GM11168 (cell line): ENCODE measurements at regions not wholly inside any gene's neighbourhood (a gene's known extent, or its start where the extent isn't known, plus 50 kb on each side); places are given as distances from the start of the nearest gene placed in this dataset.
"Not testable (repeated sequence)": the region's sequence is repeated elsewhere in the genome, so short reads cannot be mapped to it uniquely, and the experiment has no call there.

ENCODE experiments used
- in situ Hi-C: fragments of 300-500 bp; cut with MboI; formaldehyde crosslinking; loops from one replicate; pipeline ENCODE4 v1.12.0; 2022; ENCODE audit warnings: low sequenced_read_pairs; ENCODE audit not compliant: unreplicated experiment

DNA sequence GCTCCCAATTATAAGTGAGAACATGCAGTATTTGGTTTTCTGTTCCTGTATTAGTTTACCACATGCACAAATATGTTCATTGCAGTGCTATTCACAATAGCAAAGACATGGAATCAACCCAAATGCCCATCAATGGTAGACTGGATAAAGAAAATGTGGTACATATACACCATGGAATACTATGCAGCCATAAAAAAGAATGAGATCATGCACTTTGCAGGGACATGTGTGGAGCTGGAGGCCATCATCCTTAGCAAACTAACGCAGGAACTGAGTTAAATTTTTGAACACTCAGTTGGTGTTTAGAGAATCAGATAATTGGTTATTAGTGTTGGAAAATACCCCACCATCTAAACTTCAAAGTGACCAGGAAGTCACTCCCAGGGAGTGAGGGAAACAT, 111.2 kb upstream of the LYZL2 start:
- in situ Hi-C loops, result loop anchor here (25.0 kb wide), 1 partner anchor 1022 kb away; no protein-coding TSS in a partner anchor

DNA sequence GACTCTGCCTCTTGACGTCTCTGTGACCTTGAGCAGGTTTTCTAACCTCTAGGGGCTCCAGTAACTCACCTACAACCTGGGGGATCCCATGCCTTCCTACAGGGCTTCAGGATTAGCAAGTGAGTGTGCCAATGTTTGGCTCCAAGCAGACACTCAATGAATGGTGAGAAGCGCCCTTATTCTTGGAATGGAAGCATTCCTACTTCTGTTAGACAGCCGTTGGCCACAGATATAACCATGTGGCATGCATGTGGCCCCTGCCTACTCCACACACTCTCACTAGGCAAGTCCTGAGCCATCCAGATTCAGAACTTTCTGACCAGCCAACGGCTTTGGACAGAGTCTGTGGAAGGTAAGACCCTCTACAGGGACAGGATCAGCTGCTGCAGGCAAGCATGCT, 108.9 kb upstream of the LYZL2 start:
- in situ Hi-C loops, result loop anchor here (10.0 to 25.0 kb wide), 2 partner anchors 296 to 1024 kb away; partner anchors contain the start of gene ZNF438

- in situ Hi-C loops, result loop anchor here (10.0 to 25.0 kb wide), 2 partner anchors 297 to 1024 kb away; partner anchors contain the start of gene ZNF438
Measured at GRCh38 chr10:30737931-30738391, 108.4 kb upstream of the LYZL2 start.

DNA sequence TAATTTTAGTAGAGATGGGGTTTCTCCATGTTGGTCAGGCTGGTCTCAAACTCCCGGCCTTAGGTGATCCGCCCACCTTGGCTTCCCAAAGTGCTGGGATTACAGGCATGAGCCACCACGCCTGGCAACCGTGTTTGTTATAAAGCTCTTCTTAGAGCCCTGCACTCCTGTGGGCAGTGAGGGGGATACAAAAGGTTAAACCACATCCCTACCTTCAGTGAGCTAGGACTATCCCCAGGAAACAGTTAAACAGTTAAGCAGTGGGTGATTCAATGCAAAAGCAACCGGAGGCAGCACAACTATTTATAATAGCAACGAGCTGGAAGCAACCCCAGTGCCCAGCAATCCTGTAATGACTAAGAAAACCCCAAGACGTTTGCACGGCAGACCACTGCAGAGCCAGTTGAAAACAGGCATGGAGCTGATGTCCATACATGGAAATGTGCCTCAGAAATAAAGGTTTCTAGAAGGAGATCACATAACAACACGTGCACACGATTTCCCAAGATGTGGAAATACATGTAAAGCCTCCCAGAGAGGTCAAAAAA, 107.2 kb upstream of the LYZL2 start:
- in situ Hi-C loops, result loop anchor here (10.0 to 25.0 kb wide), 2 partner anchors 298 to 1026 kb away; partner anchors contain the start of gene ZNF438

GRCh38 chr10:30734901-30735300, 105.3 kb upstream of the LYZL2 start:
- in situ Hi-C loops, result loop anchor here (10.0 to 25.0 kb wide), 2 partner anchors 300 to 1027 kb away; partner anchors contain the start of gene ZNF438

DNA sequence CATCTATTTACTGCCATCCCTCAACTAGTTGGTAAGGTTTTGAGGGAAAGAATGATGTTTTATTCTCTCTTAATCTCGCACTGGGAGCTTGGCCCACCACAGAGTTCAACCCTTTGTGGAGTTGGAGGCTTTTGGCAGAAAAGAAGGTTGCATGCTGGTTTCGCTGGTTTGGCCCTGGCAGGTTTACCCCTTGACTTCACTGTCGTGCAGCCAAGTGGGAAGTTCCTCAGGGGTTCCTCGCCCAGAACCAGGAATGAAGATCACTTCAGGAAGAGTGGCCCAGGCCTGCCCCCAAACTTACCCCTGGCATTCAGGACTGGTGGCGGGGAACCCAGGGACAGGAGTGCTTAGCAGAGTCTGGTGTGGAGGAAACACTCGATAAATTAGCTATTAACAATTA, 103.1 kb upstream of the LYZL2 start:
- in situ Hi-C loops, result loop anchor here (10.0 to 25.0 kb wide), 2 partner anchors 302 to 1030 kb away; partner anchors contain the start of gene ZNF438

DNA sequence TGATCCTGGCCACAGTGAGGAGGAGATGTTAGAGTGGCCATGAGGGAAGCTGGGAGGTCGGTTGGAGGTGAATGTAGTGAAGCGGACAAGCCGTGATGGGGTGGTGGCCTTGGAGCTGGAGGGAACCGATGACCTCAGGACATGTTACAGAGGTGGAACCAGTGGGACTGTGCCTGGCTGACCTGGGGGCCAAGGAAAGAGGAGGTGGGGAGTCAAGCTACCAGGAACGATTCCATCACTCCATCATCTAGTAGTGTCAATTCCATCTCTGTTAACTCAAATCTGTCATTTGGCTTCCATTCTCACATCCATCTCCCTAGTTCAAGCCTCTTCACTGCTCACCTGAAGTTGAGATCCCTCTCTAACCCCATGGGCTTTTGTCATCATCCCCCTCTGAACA, 102.4 kb upstream of the LYZL2 start:
- in situ Hi-C loops, result loop anchor here (10.0 to 25.0 kb wide), 2 partner anchors 303 to 1030 kb away; partner anchors contain the start of gene ZNF438

GRCh38 chr10:30730306-30730705, 100.8 kb upstream of the LYZL2 start:
- in situ Hi-C loops, result loop anchor here (10.0 to 25.0 kb wide), 2 partner anchors 304 to 1032 kb away; partner anchors contain the start of gene ZNF438

DNA sequence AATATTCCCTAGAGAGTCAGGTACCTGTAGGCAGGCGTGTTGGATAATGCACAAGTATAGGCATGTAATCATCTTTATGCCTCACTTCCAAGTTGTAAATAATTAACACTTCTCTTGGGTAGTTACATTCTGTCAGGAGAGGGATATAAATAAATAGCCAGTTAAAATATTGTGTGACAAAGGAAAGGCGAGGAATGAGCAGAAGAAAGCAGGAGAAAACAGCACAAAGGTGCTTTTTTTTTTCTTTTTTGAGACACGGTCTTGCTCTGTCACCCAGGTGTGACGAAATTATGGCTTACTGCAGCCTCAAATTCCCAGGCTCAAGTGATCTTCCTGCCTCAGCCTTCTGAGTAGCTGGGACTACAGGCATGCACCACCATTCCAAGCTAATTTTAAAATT, 99.2 kb upstream of the LYZL2 start:
- in situ Hi-C loops, result loop anchor here (25.0 kb wide), 1 partner anchor 1034 kb away; no protein-coding TSS in a partner anchor

DNA sequence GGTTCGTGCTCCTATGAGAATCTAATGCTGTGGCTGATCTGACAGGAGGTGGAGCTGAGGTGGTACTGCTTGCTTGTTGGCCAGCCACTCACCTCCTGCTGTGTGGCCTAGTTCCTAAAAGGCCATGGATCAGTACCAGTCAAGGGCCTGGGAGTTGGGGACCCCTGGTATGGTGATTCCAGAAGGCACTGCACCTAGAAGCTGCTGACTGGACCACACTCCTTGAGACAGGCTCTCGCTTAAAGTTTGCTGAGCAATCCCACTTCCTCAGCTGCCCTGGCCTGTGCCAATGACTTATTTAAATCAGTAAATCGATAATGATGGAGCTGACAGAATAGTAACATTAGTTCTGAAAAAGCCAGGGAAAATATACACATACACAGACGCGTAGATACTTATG, 98.6 kb upstream of the LYZL2 start:
- in situ Hi-C loops, result loop anchor here (25.0 kb wide), 1 partner anchor 1034 kb away; no protein-coding TSS in a partner anchor

- in situ Hi-C loops, result loop anchor here (25.0 kb wide), 1 partner anchor 1035 kb away; no protein-coding TSS in a partner anchor
Measured at GRCh38 chr10:30727524-30727923, 98.0 kb upstream of the LYZL2 start.

DNA sequence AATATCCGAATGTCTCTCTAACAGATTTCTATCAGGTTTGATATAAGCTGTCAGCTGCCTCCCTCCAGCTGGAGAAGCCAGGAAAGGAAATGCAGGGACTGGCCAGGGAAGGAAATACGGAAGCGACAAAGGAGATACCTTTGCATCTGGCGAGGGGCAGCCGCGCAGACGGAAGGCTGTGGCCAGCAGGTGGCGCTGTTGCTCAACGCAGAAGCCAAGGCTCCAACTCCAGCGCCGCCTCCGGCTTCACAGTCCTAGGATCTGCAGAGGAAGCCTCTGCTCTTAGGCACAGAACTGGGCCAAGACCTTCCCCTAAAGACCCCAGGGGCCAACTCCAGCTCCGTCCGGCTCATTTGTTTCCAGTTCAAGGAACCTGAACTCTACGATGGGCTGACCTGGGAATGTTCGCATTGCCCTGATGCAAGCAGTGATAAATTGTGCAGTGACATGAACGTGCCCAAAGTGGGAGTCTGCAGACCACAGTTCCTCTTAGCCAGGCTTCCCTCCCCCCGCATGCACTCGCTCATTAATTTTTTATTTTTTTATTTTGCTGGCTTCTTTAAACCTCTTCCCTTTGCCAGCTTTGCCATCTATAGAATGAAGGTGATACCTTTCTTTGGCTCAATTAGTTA, 97.3 kb upstream of the LYZL2 start:
- in situ Hi-C loops, result loop anchor here (25.0 kb wide), 1 partner anchor 1035 kb away; no protein-coding TSS in a partner anchor

DNA sequence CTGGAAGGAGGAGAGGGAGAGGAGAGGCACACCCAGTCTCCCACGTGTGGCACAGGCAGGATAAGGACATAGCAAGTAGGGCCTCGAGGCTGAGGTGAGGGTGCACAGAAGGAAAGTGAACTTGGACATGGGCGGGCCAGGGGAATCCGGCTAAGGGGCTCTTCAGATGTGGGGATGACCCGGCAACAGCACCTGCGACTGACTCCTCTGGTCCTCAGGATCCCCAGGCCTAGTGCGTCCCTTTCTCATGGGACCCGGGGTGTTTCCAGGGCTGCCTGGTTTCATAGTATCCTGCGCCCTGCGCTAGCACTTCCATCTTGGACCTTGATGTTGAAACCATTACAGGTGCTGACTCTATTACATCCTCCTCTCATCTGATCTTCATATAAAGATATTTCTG, 96.1 kb upstream of the LYZL2 start:
- in situ Hi-C loops, result loop anchor here (25.0 kb wide), 1 partner anchor 1037 kb away; no protein-coding TSS in a partner anchor

DNA sequence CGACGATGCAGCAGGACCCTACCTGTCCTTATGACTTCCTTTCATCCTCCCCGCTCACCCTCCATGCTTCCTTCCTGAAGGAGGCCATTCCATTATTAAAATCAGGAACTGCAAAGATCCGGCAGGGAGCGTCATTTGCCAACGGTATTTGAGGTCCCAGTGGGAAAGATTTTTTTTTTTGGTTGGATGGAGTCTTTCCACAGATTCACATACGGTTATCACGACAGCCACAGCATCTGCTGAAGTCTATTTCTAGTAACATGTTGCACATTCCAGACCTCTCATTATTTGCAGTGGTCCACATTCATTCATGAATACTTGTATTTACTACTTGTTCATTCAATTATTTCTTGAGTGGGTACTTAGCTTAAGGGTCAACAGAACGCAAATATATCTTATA, 94.7 kb upstream of the LYZL2 start:
- in situ Hi-C loops, result no loop called here

DNA sequence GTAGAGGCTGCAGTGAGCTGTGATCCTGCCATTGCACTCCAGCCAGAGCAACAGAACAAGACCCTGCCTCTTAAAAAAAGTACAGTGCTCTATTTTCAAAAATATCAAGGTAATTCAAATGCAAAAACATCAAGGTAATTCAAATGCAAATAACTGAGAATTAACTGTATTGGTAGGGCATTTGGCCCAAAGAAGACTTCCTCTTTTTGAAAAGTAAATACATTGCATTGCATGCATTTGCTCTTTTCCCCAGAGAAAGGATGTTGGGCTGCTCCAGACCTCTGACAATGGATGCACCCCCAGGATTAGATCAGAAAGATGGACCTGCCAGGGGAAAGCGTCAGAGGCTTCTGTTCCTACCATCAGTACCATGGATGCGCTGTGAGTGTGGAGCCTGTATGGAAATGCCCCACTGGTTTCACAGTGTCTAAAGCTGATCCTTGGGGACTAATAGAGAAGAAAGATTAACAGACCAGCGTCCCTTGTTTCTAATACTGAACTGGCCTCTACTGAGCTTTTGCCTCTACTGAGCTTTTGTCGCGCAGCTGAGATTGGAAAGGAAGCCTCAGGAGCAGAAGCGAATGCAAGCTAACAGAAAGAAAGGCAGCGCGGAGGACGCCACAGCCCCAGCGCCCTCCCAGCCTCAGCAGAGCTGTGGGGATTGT, 93.5 kb upstream of the LYZL2 start:
- in situ Hi-C loops, result no loop called here

DNA sequence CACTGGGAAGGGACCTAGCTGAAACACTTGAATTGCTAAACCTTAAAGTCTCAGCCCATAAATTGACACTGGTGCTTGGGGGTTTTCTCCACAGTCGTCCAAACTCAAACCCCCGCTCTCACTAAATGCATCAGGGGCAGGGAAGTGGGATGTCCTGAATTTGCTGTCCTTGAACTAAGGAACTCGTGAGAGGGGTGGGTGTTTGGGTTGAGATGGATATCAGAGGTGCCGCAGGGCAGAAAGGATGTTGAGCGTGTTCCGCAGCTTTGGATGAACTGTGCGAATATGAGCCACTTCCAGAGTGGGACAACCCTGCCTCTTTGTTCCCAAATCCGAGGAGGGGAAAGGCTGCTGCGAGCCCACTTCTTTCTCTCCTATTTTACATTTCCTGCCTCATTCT, 90.3 kb upstream of the LYZL2 start:
- in situ Hi-C loops, result no loop called here

DNA sequence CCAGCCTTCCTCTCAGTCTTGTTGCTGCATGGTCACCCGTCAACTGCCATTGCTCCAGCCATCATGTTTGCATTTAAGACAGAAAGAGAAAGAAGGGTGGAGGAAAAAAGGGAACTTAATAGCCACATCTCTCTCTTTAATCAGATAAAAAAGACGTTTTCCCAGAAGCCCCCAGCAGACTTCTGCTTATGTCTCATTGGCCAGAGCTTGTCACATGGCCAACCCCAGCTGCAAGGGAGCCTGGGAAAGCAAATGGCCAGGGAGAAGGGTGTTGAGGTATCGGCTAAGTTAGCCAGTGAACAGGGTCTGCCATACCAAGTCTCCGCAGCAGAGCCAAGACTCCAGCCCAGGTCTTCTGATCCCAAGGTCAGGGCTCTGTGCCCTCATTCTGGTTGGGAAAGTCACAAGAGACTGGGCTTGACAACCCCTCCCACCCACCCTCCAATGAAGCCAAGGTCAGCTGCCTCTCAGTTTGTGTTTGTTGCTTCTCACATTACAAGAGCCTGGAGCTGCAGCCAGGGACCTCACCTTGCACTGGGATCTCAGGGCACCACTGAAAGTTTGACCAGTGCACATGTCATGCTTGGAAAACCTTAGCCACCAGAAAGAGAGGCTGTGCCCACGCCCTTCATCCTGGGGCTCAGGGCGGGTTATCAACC, 80.3 kb upstream of the LYZL2 start:
- in situ Hi-C loops, result no loop called here

GRCh38 chr10:30709229-30709628, 79.7 kb upstream of the LYZL2 start:
- in situ Hi-C loops, result no loop called here

DNA sequence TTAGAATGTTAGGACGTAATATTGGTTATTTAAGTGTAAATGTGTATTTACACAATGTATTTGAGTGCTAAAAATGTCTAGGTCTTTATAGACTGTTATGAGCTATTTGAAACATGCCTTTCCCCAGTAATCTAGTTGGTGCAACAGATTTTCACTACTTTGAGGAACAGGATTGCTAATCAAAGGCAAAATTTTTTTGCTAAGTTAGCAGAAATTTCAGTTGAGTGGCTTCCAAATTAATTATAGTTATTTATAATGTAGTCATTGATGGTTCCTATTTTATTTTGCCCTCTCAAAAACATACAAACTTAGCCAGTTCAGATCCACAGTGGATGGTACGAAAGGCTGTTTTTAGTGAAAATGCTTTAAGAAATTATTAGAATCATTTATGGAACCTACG, 78.7 kb upstream of the LYZL2 start:
- in situ Hi-C loops, result no loop called here

DNA sequence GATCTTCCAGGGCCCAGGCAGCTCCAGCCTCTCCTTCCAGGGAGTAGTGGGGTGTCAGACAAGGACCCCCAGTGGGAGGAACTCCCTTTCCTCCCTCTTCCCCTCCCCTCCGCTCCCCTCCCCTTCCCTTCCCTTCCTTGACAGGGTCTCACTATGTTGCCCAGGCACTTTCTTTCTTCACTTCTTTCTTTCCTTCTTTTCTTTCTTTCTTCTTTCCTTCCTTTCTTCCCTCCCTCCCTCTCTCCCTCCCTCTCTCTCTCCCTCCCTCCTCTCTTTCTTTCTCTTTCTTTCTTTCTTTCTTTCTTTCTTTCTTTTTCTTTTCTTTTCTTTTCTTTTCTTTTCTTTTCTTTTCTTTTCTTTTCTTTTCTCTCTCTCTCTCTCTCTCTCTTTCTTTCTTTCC, 76.6 kb upstream of the LYZL2 start:
- in situ Hi-C loops, result not testable (repeated sequence)
